Neural cell (in vitro differentiated cells): ENCODE measurements at regions not wholly inside any gene's neighbourhood (a gene's known extent, or its start where the extent isn't known, plus 50 kb on each side); places are given as distances from the start of the nearest gene placed in this dataset.

Experiments used
- CTCF ChIP-seq: fragments of 450-650 bp; IDR thresholded peaks from 2 replicates; pipeline ENCODE4 v1.5.1; 2014; ENCODE audit warnings: antibody characterized with exemption, mild to moderate bottlenecking, moderate library complexity; ENCODE audit not compliant: poor library complexity, severe bottlenecking
- EP300 ChIP-seq: fragments of 450-650 bp; conservative IDR thresholded peaks from 2 replicates; pipeline ENCODE4 v1.6.1; 2014; ENCODE audit warnings: antibody characterized with exemption, mild to moderate bottlenecking, moderate library complexity; ENCODE audit not compliant: poor library complexity, severe bottlenecking
- EZH2 ChIP-seq: fragments of 200-600, 300-800 bp; shearing (Covaris generic), sonication (generic); IDR thresholded peaks from 2 replicates; pipeline ENCODE4 v1.6.1; 2014; ENCODE audit warnings: antibody characterized with exemption, low read length, borderline replicate concordance, mild to moderate bottlenecking; ENCODE audit not compliant: insufficient read depth, poor library complexity, severe bottlenecking
- MXI1 ChIP-seq: fragments of 450-650 bp; conservative IDR thresholded peaks from 2 replicates; pipeline ENCODE4 v1.6.1; 2014; ENCODE audit warnings: antibody characterized with exemption, mild to moderate bottlenecking; ENCODE audit not compliant: poor library complexity, severe bottlenecking
- POLR2AphosphoS5 ChIP-seq: IDR thresholded peaks from 2 replicates; pipeline ENCODE4 v1.6.1; 2012
- REST ChIP-seq: IDR thresholded peaks from 2 replicates; pipeline ENCODE4 v1.6.1; 2012; ENCODE audit warnings: borderline replicate concordance
- SMC3 ChIP-seq: fragments of 450-650 bp; conservative IDR thresholded peaks from 2 replicates; pipeline ENCODE4 v1.6.1; 2014; ENCODE audit warnings: antibody characterized with exemption, mild to moderate bottlenecking, moderate library complexity; ENCODE audit not compliant: poor library complexity
- TAF1 ChIP-seq: IDR thresholded peaks from 2 replicates; pipeline ENCODE4 v1.6.1; 2012; ENCODE audit warnings: low read depth

- TF ChIP-seq MXI1: no peak
- TF ChIP-seq CTCF: no peak
- TF ChIP-seq TAF1: no peak
- no peak for TF ChIP-seq EZH2
- no peak for TF ChIP-seq SMC3
- TF ChIP-seq REST: no peak
- TF ChIP-seq POLR2AphosphoS5: no peak
- no peak for TF ChIP-seq EP300
These were observed 258.5 kb upstream of the E2F7 start for GRCh38 chr12:77323788-77324415.
